Endothelial cell of umbilical vein (primary cell): ENCODE measurements at regions not wholly inside any gene's neighbourhood (a gene's known extent, or its start where the extent isn't known, plus 50 kb on each side); places are given as distances from the start of the nearest gene placed in this dataset.
A peak's percentile ranks its signal among the peaks of the same experiment; 100 is the strongest.

ENCODE experiments used
- BruUV-seq: library from RNA; stranded (reverse); fragments of 400-500 nt; replicated peaks from 2 replicates; lab custom pipeline; 2021; lab: Mats Ljungman, UMichigan
- CTCF ChIA-PET: fragments of 300-600, 350-600 bp; sonication (Branson Sonifier 250); formaldehyde crosslinking; loops from one replicate; lab custom pipeline; 2021; ENCODE audit warnings: antibody characterized with exemption, inconsistent platforms; lab: Charles Lee
- POLR2A ChIA-PET: fragments of 300-600, 350-600 bp; sonication (Branson Sonifier 250); formaldehyde crosslinking; loops from one replicate; lab custom pipeline; 2021; ENCODE audit warnings: antibody characterized with exemption, inconsistent platforms; lab: Charles Lee
- DNase-seq: peaks from one replicate; pipeline ENCODE4 v3.0.0-alpha.2; 2011; ENCODE audit warnings: low read depth, low spot score
- FAIRE-seq: peaks from 2 replicates; lab custom pipeline; 2011; peaks lifted over from hg19 to GRCh38; lab: Jason Lieb, UNC
- H2AFZ ChIP-seq: 2 replicates; pipeline ENCODE4 v1.6.0; 2012; ENCODE audit warnings: low read depth, low read length, control low read depth, inconsistent platforms
- H3K27ac ChIP-seq: 2 replicates; pipeline ENCODE4 v1.5.1; 2011; ENCODE audit warnings: low read depth, mild to moderate bottlenecking, control low read depth, low read length, moderate library complexity; ENCODE audit not compliant: insufficient read depth
- H3K27me3 ChIP-seq, 2 experiments: 2 replicates each; pipeline versions ENCODE4 v1.6.0 to v1.6.1; 2011; ENCODE audit warnings: low read length in 2 of 2, mixed read lengths in 1 of 2; ENCODE audit not compliant: control insufficient read depth in 2 of 2, insufficient read depth in 2 of 2
- H3K36me3 ChIP-seq, 2 experiments: 2 replicates in 1 of 2; 3 replicates in 1 of 2; pipeline ENCODE4 v1.5.1; 2011; ENCODE audit warnings: low read length in 2 of 2, mild to moderate bottlenecking in 1 of 2, moderate library complexity in 1 of 2; ENCODE audit not compliant: control insufficient read depth in 2 of 2, insufficient read depth in 2 of 2; ENCODE audit errors: extremely low read depth in 1 of 2
- H3K4me1 ChIP-seq: 3 replicates; pipeline ENCODE4 v1.5.1; 2011; ENCODE audit warnings: mild to moderate bottlenecking, low read length; ENCODE audit not compliant: control insufficient read depth, insufficient read depth; ENCODE audit errors: extremely low read depth
- H3K4me2 ChIP-seq: 2 replicates; pipeline ENCODE4 v1.6.1; 2011; ENCODE audit warnings: low read length, control low read depth, mixed read lengths; ENCODE audit not compliant: insufficient read depth
- H3K4me3 ChIP-seq, 3 experiments: fragments of 200-600 bp in 1 of 3; sonication (generic), shearing (Covaris generic) in 1 of 3; replicated peaks in 1 of 3; 2 replicates each; pipeline ENCODE4 v1.5.1; 2011 to 2016; ENCODE audit warnings: control low read depth in 3 of 3, low read length in 3 of 3, mild to moderate bottlenecking in 2 of 3, inconsistent platforms in 1 of 3, low read depth in 1 of 3, moderate library complexity in 1 of 3; ENCODE audit not compliant: insufficient read depth in 1 of 3
- H3K79me2 ChIP-seq: 2 replicates; pipeline ENCODE4 v1.6.0; 2012; ENCODE audit warnings: low read length, inconsistent platforms; ENCODE audit not compliant: control insufficient read depth, insufficient read depth
- H3K9ac ChIP-seq: replicated peaks from 2 replicates; pipeline ENCODE3; 2011; ENCODE audit warnings: low read length, control low read depth; ENCODE audit not compliant: insufficient read depth; ENCODE audit errors: extremely low read depth
- H3K9me1 ChIP-seq: replicated peaks from 3 replicates; pipeline ENCODE4 v1.6.0; 2011; ENCODE audit warnings: mild to moderate bottlenecking, low read length; ENCODE audit not compliant: control insufficient read depth, insufficient read depth; ENCODE audit errors: extremely low read depth
- H3K9me3 ChIP-seq: replicated peaks from 2 replicates; pipeline ENCODE4 v1.5.1; 2012; ENCODE audit warnings: low read length, inconsistent platforms; ENCODE audit not compliant: control insufficient read depth, insufficient read depth
- H4K20me1 ChIP-seq: replicated peaks from 2 replicates; pipeline ENCODE3; 2011; ENCODE audit warnings: mild to moderate bottlenecking, low read length; ENCODE audit not compliant: control insufficient read depth, insufficient read depth; ENCODE audit errors: extremely low read depth
- EZH2 ChIP-seq: IDR thresholded peaks from 2 replicates; pipeline ENCODE4 v1.6.1; 2012; ENCODE audit warnings: borderline replicate concordance, low read depth, mild to moderate bottlenecking, moderate library complexity, low read length, inconsistent platforms; ENCODE audit not compliant: severe bottlenecking
- FOS ChIP-seq: IDR thresholded peaks from 2 replicates; pipeline ENCODE4 v1.6.1; 2011; ENCODE audit warnings: mild to moderate bottlenecking, low read length, moderate library complexity, borderline replicate concordance; ENCODE audit not compliant: insufficient read depth
- GATA2 ChIP-seq: IDR thresholded peaks from 2 replicates; pipeline ENCODE4 v1.7.0; 2011; ENCODE audit warnings: low read depth, mild to moderate bottlenecking, moderate library complexity, mixed read lengths, low read length; ENCODE audit not compliant: insufficient read length, insufficient read depth
- POLR2A ChIP-seq: IDR thresholded peaks from 2 replicates; pipeline ENCODE4 v1.6.1; 2012; ENCODE audit warnings: low read depth, mild to moderate bottlenecking, control low read depth, low read length
- POLR2AphosphoS5 ChIP-seq: IDR thresholded peaks from 2 replicates; pipeline ENCODE4 v1.6.1; 2012; ENCODE audit warnings: low read depth, mild to moderate bottlenecking, control low read depth, low read length, moderate library complexity; ENCODE audit not compliant: insufficient read depth
- dilution Hi-C: fragments of 300-500 bp; cut with MboI; formaldehyde crosslinking; loops from one replicate; pipeline ENCODE4 v1.15.0; 2019; ENCODE audit warnings: low sequenced_read_pairs; ENCODE audit not compliant: extremely low pct_ligation_motif_present
- intact Hi-C: fragments of 100-400 bp; cut with micrococcal nuclease; formaldehyde crosslinking; loops from one replicate; pipeline ENCODE4 v1.10.0; 2022

DNA sequence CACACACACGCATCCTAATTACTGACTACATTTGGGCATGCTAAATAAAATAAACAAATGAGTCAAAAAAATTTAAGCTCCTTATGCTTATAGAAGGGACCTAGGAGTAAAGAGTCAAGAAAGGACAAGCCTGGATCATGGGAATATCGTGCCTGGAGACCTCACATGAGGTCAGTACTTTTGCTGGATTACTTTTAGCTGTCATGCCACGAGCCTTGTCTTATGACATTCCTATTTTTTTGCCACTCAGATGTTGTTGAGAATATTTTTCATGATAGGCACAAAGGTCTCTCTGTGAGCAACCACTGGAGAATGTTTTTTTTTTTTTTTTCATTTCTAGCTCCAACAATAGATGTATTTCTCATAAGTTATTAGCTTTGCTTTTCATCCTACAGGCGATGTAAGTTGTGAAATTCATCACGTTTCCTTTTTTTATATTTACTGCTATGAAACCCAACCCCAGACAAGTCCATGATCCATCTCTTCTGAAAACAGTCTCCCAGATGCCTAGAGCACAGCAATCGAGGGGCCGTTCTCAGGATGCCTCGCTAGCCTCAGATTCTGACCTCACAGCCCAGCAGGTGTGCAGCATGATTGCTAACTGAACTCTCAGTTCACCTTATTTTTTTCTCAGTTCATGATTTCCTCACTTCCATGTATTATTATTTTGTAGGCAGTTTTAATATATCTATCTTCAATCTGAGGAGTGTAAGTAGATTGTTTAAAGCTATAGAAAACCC is 464.5 kb downstream of the IRS1 start:
- FAIRE-seq (no peak), DNase-seq (no peak)
- TF ChIP-seq POLR2A (no peak), POLR2AphosphoS5 (no peak)
- Histone ChIP-seq H3K9ac (no peak overlapping the region), H3K4me1 (no peaks in the 10 kb centered on the region), H4K20me1 (no peaks in the 10 kb centered on the region), H3K4me3 (no peak overlapping the region), H3K36me3 (no peaks in the 10 kb centered on the region), H2AFZ (no peak overlapping the region), H3K9me1 (no peaks in the 10 kb centered on the region), H3K79me2 (no peaks in the 10 kb centered on the region), H3K27me3 (no peaks in the 10 kb centered on the region), H3K4me2 (no peak overlapping the region), H3K9me3 (no peaks in the 10 kb centered on the region), H3K27ac (no peak overlapping the region)
- ChIA-PET CTCF (interaction anchor here (0.6 kb wide), 1 partner anchor 189 kb away, joined by 3 read pairs; no protein-coding TSS in a partner anchor), POLR2A (no interaction called here)
- dilution Hi-C loops, result no loop called here
- no TSS peak for BruUV-seq
- intact Hi-C loops, result no loop called here

DNA sequence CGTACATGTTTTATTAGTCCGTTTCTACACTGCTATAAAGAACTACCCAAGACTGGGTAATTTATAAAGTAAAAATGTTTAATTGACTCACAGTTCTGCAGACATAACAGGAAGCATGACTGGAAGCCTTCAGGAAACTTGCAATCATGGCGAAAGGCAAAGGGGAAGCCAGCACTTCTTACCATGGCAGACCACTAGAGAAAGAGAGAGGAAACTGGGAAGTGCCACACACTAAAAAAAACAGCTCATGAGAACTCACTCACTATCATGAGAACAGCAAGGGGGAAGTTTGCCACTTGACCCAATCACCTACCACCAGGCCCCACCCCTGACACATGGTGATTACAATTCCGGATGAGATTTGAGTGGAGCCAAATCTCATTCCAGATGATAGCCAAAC is 466.2 kb downstream of the IRS1 start:
- DNase-seq (peak; percentile 12), FAIRE-seq (no peak)
- CTCF ChIA-PET, result no interaction called here
- intact Hi-C loops, result loop anchor here (1.0 to 2.0 kb wide), 2 partner anchors 43 to 145 kb away; no protein-coding TSS in a partner anchor
- Histone ChIP-seq H3K9me3 (no peaks in the 10 kb centered on the region), H3K79me2 (no peaks in the 10 kb centered on the region), H3K9ac (no peak overlapping the region), H3K4me3 (no peak overlapping the region), H3K36me3 (no peaks in the 10 kb centered on the region), H4K20me1 (no peaks in the 10 kb centered on the region), H2AFZ (no peak overlapping the region), H3K4me2 (no peak overlapping the region), H3K27me3 (no peaks in the 10 kb centered on the region), H3K9me1 (no peaks in the 10 kb centered on the region), H3K27ac (no peak overlapping the region), H3K4me1 (no peaks in the 10 kb centered on the region)
- TF ChIP-seq FOS (peak; percentile 57), EZH2 (no peak), GATA2 (peak; percentile 57)
- POLR2A ChIA-PET, result no interaction called here
- BruUV-seq, result no TSS peak
- dilution Hi-C loops, result no loop called here
